ENCODE measurements at regions not wholly inside any gene's neighbourhood (a gene's known extent, or its start where the extent isn't known, plus 50 kb on each side); places are given as distances from the start of the nearest gene placed in this dataset.

DNA sequence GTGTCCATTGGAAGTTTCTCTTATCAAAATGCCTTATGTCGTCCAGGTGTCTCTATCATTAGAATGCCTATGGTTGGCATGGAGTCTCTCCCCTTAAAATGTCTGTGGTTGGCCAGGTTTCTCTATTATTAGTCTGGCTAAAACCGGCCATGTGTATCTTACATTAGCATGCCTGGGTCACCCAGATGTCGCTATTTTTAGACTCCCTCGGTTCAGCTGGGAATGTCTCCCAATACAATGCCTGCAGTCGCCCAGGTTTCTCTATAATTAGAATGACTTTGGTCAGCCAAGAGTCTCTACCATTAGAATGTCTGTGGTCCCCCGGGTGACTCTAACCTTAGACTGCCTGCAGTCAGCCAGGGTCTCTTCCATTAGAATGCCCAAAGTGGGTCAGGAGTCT is 1536.1 kb downstream of the UQCRFS1 start:
- Histone ChIP-seq H3K9me3 (peaks cover 0 to 98% (median 76%) of the 10 kb centered on the region in 8 donors), H3K27ac (no peak overlapping the region), H3K4me3 (no peak overlapping the region), H3K4me1 (no peaks in the 10 kb centered on the region), H3K36me3 (no peaks in the 10 kb centered on the region), H3K27me3 (replicated peaks in 1 of 7) (no peaks in the 10 kb centered on the region)
- no peak for DNase-seq
- TF ChIP-seq, protein P1, sequence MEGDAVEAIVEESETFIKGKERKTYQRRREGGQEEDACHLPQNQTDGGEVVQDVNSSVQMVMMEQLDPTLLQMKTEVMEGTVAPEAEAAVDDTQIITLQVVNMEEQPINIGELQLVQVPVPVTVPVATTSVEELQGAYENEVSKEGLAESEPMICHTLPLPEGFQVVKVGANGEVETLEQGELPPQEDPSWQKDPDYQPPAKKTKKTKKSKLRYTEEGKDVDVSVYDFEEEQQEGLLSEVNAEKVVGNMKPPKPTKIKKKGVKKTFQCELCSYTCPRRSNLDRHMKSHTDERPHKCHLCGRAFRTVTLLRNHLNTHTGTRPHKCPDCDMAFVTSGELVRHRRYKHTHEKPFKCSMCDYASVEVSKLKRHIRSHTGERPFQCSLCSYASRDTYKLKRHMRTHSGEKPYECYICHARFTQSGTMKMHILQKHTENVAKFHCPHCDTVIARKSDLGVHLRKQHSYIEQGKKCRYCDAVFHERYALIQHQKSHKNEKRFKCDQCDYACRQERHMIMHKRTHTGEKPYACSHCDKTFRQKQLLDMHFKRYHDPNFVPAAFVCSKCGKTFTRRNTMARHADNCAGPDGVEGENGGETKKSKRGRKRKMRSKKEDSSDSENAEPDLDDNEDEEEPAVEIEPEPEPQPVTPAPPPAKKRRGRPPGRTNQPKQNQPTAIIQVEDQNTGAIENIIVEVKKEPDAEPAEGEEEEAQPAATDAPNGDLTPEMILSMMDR (IDR thresholded peaks at IDR 0.05 in 8 of 11, conservative IDR thresholded peaks at IDR 0.05 in 3 of 11): no peak
- TF ChIP-seq POLR2AphosphoS5 (IDR thresholded peaks at IDR 0.05) (no peak), POLR2A (IDR thresholded peaks at IDR 0.05) (no peak)
- 51 to 67% (median 60%) methylated on average over 6 of the region's 6 CpGs for WGBS, 5 donors
- intact Hi-C loops (cut with DNase I; ENCODE audit: low total_unique reads): no loop called here

DNA sequence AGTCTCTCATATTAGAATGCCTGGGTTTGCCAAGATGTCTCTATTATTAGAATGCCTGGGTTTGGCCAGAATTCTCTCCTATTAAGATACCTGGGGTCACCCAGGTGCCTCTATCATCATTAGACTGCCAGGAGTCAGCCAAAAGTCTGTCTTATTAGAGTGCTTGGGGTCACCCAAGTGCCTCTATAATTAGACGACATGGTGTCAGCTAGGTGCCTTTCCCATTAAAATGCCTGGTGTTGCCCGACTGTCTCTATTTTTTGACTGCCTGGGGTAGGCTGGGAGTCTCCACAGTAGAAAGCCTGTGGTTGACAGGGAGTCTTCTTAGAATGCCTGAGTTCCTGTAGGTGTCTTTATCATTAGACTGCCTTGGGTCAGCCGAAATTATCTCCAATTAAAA is 1536.6 kb downstream of the UQCRFS1 start:
- no peaks in the 10 kb centered on the region for H3K4me1 ChIP-seq
- H3K36me3 ChIP-seq: no peaks in the 10 kb centered on the region
- peaks cover 0 to 99% (median 79%) of the 10 kb centered on the region in 8 donors for H3K9me3 ChIP-seq
- no peak overlapping the region for H3K4me3 ChIP-seq
- intact Hi-C loops (cut with DNase I; ENCODE audit: low total_unique reads): no loop called here
- TF ChIP-seq POLR2AphosphoS5 (IDR thresholded peaks at IDR 0.05) (no peak), POLR2A (IDR thresholded peaks at IDR 0.05) (no peak)
- TF ChIP-seq, protein P1 (IDR thresholded peaks at IDR 0.05 in 8 of 11, conservative IDR thresholded peaks at IDR 0.05 in 3 of 11): no peak
- no peak for DNase-seq
- 81 to 87% (median 82%) methylated on average over 3 of the region's 3 CpGs for WGBS, 5 donors
- H3K27me3 ChIP-seq (replicated peaks in 1 of 7): no peaks in the 10 kb centered on the region
- H3K27ac ChIP-seq: no peak overlapping the region

DNA sequence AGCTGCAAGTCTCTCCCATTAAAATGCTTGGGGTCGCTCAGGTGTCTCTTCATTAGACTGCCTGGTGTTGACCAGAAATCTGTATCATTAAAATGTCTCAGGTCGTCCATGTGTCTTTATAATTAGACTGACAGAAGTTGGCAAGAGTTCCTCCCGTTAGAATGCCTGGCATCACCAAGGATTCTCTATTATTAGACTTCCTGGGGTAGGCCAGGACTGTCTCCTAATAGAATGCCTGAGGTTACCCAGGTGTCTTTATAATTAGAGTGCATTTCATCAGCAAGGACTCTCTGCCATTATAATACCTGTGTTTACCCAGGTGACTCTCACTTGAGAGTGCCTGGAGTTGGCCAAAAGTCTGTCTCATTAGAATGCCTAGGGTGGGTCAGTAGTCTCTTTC is 1537.2 kb downstream of the UQCRFS1 start:
- WGBS, 5 donors: 37 to 63% (median 46%) methylated on average over 2 to 3 of the region's 3 CpGs
- Histone ChIP-seq H3K36me3 (no peaks in the 10 kb centered on the region), H3K27ac (no peak overlapping the region), H3K4me3 (no peak overlapping the region), H3K9me3 (peaks cover 0 to 99% (median 79%) of the 10 kb centered on the region in 8 donors), H3K4me1 (no peaks in the 10 kb centered on the region), H3K27me3 (replicated peaks in 1 of 7) (no peaks in the 10 kb centered on the region)
- no peak for DNase-seq
- TF ChIP-seq POLR2A (IDR thresholded peaks at IDR 0.05): no peak
- intact Hi-C loops (cut with DNase I; ENCODE audit: low total_unique reads): no loop called here

DNA sequence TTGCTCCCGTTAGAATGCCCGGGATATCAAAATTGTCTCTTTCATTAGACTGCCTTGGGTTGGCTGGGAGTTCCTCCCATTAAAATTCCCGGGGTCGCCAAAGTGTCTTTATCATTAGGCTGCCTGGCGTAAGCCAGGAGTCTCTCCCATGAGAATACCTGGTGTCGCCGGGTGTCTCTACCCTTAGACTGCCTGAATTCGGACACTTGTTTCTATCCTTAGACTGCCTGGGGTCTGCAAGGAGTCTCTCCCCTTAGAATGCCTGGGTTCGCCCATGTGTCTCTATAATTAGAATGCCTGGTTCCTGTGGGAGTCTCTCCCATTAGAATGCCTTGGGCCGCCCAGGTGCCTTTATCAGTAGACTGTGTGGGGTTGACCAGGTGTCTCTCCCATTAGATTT is 1538.2 kb downstream of the UQCRFS1 start:
- no peak overlapping the region for H3K4me3 ChIP-seq
- peaks cover 0 to 99% (median 75%) of the 10 kb centered on the region in 8 donors for H3K9me3 ChIP-seq
- 83 to 87% (median 84%) methylated on average over 10 of the region's 10 CpGs for WGBS, 5 donors
- H3K27ac ChIP-seq: no peak overlapping the region
- intact Hi-C loops (cut with DNase I; ENCODE audit: low total_unique reads): no loop called here
- no peak for DNase-seq
- H3K36me3 ChIP-seq: no peaks in the 10 kb centered on the region
- TF ChIP-seq POLR2A (IDR thresholded peaks at IDR 0.05) (no peak), POLR2AphosphoS5 (IDR thresholded peaks at IDR 0.05) (no peak)
- TF ChIP-seq, protein P1 (IDR thresholded peaks at IDR 0.05 in 8 of 11, conservative IDR thresholded peaks at IDR 0.05 in 3 of 11): no peak
- H3K27me3 ChIP-seq (replicated peaks in 1 of 7): no peaks in the 10 kb centered on the region
- no peaks in the 10 kb centered on the region for H3K4me1 ChIP-seq

DNA sequence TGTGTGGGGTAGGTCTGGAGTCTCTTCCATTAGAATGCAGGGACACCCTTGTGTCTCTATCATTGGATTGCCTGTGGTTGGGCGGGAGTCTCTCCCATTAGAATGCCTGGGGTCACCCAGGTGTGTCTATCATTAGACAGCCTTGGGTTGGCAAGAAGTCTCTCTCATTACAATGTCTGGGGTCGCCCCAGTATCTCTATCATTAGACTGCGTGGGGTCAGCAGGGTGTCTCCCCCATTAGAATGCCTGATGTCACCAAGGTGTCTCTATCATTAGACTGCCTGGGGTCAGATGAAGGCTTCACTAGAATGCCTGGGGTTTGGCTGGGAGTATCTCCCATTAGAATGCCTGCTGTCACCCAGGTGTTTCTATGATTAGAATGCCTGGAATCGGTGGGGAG is 1539.0 kb downstream of the UQCRFS1 start:
- TF ChIP-seq, protein P1 (IDR thresholded peaks at IDR 0.05 in 8 of 11, conservative IDR thresholded peaks at IDR 0.05 in 3 of 11): no peak
- TF ChIP-seq POLR2A (IDR thresholded peaks at IDR 0.05) (no peak), POLR2AphosphoS5 (IDR thresholded peaks at IDR 0.05) (no peak)

More for the DNA sequence above, 1539.0 kb downstream of the UQCRFS1 start:
- peaks cover 0 to 98% (median 70%) of the 10 kb centered on the region in 8 donors for H3K9me3 ChIP-seq
- intact Hi-C loops (cut with DNase I; ENCODE audit: low total_unique reads): no loop called here
- WGBS, 5 donors: 29 to 61% (median 57%) methylated on average over 4 of the region's 4 CpGs
- no peaks in the 10 kb centered on the region for H3K36me3 ChIP-seq
- H3K4me3 ChIP-seq: no peak overlapping the region
- no peaks in the 10 kb centered on the region for H3K4me1 ChIP-seq
- no peak overlapping the region for H3K27ac ChIP-seq
- H3K27me3 ChIP-seq (replicated peaks in 1 of 7): no peaks in the 10 kb centered on the region
- no peak for DNase-seq

All from spleen (tissue), 11 donors.